H1 (cell line): ENCODE measurements at regions not wholly inside any gene's neighbourhood (a gene's known extent, or its start where the extent isn't known, plus 50 kb on each side); places are given as distances from the start of the nearest gene placed in this dataset.

ENCODE experiments used
- BACH1 ChIP-seq: IDR thresholded peaks from 2 replicates; pipeline ENCODE4 v1.6.1; 2012; ENCODE audit warnings: low read length, improper control_type of control experiment
- BCL11A ChIP-seq, 2 experiments: IDR thresholded peaks; one replicate each; pipeline ENCODE4 v1.6.1; 2011; ENCODE audit warnings: low read depth in 2 of 2, low read length in 2 of 2, mild to moderate bottlenecking in 2 of 2
- CEBPB ChIP-seq: IDR thresholded peaks from 2 replicates; pipeline ENCODE4 v1.6.1; 2012; ENCODE audit warnings: low read depth, low read length
- CHD1 ChIP-seq: IDR thresholded peaks from 2 replicates; pipeline ENCODE4 v1.6.1; 2012; ENCODE audit warnings: low read depth, low read length, improper control_type of control experiment
- CHD2 ChIP-seq: IDR thresholded peaks from 2 replicates; pipeline ENCODE4 v1.6.1; 2012; ENCODE audit warnings: low read length, improper control_type of control experiment
- CREB1 ChIP-seq: IDR thresholded peaks from 2 replicates; pipeline ENCODE4 v1.6.1; 2012; ENCODE audit warnings: inconsistent platforms
- EP300 ChIP-seq, 2 experiments: IDR thresholded peaks; 1 replicate in 1 of 2; 2 replicates in 1 of 2; pipeline ENCODE4 v1.6.1; 2011 to 2012; ENCODE audit warnings: low read depth in 2 of 2, low read length in 2 of 2, mild to moderate bottlenecking in 2 of 2, borderline replicate concordance in 1 of 2, inconsistent platforms in 1 of 2, moderate library complexity in 1 of 2
- EZH2 ChIP-seq: fragments of 200-600 bp; sonication (generic); IDR thresholded peaks from 2 replicates; pipeline ENCODE4 v1.7.1; 2012; ENCODE audit warnings: low read depth, mild to moderate bottlenecking, moderate library complexity, low read length, inconsistent platforms; ENCODE audit not compliant: severe bottlenecking
- HDAC2 ChIP-seq, 2 experiments: fragments of 300-600 bp in 1 of 2; sonication (generic) in 1 of 2; IDR thresholded peaks; 2 replicates each; pipeline ENCODE4 v1.6.1; 2011 to 2012; ENCODE audit warnings: low read depth in 2 of 2, low read length in 2 of 2, mild to moderate bottlenecking in 2 of 2, moderate library complexity in 2 of 2, borderline replicate concordance in 1 of 2, inconsistent platforms in 1 of 2
- KDM4A ChIP-seq: IDR thresholded peaks from one replicate; pipeline ENCODE4 v1.7.1; 2012; ENCODE audit warnings: low read depth, mild to moderate bottlenecking, moderate library complexity, low read length, inconsistent platforms; ENCODE audit not compliant: severe bottlenecking
- MAFK ChIP-seq: IDR thresholded peaks from 2 replicates; pipeline ENCODE4 v1.6.1; 2012; ENCODE audit warnings: low read depth, mild to moderate bottlenecking, improper control_type of control experiment, low read length
- NANOG ChIP-seq: IDR thresholded peaks from 2 replicates; pipeline ENCODE4 v1.6.1; 2011; ENCODE audit warnings: low read length, low read depth, mild to moderate bottlenecking, inconsistent platforms; ENCODE audit not compliant: insufficient read depth, poor library complexity, severe bottlenecking
- NRF1 ChIP-seq: IDR thresholded peaks from 2 replicates; pipeline ENCODE4 v1.6.1; 2011; ENCODE audit warnings: mild to moderate bottlenecking, low read depth, low read length, improper control_type of control experiment
- RBBP5 ChIP-seq: IDR thresholded peaks from 2 replicates; pipeline ENCODE4 v1.7.1; 2012; ENCODE audit warnings: low read depth, mild to moderate bottlenecking, inconsistent platforms, low read length, moderate library complexity, borderline replicate concordance
- RNF2 ChIP-seq: fragments of 200-900, 300-1000 bp; sonication (generic); IDR thresholded peaks from 2 replicates; pipeline ENCODE4 v1.7.1; 2016; ENCODE audit warnings: borderline replicate concordance, low read depth, mild to moderate bottlenecking, antibody characterized with exemption, low read length; ENCODE audit not compliant: poor library complexity, severe bottlenecking; ENCODE audit errors: missing control alignments
- SAP30 ChIP-seq: fragments of 300-600 bp; sonication (generic); IDR thresholded peaks from 2 replicates; pipeline ENCODE4 v1.7.1; 2012; ENCODE audit warnings: low read length, moderate library complexity, mild to moderate bottlenecking, inconsistent platforms; ENCODE audit not compliant: insufficient read depth, insufficient replicate concordance
- TBP ChIP-seq: IDR thresholded peaks from 2 replicates; pipeline ENCODE4 v1.6.1; 2011; ENCODE audit warnings: low read depth, low read length, improper control_type of control experiment
- TEAD4 ChIP-seq: IDR thresholded peaks from 2 replicates; pipeline ENCODE4 v1.6.1; 2012; ENCODE audit warnings: low read depth, low read length, inconsistent platforms, mixed read lengths
- YY1 ChIP-seq: IDR thresholded peaks from 2 replicates; pipeline ENCODE4 v1.6.1; 2011; ENCODE audit warnings: low read depth, mild to moderate bottlenecking, low read length
- ZNF274 ChIP-seq: IDR thresholded peaks from 2 replicates; pipeline ENCODE4 v1.7.0; 2012; ENCODE audit warnings: low read length, borderline replicate concordance; ENCODE audit errors: extremely low read depth
- TF ChIP-seq, protein P1 (sequence below): IDR thresholded peaks from 2 replicates; pipeline ENCODE4 v1.6.1; 2011; ENCODE audit warnings: low read depth, mild to moderate bottlenecking, low read length; ENCODE audit not compliant: insufficient read depth

DNA sequence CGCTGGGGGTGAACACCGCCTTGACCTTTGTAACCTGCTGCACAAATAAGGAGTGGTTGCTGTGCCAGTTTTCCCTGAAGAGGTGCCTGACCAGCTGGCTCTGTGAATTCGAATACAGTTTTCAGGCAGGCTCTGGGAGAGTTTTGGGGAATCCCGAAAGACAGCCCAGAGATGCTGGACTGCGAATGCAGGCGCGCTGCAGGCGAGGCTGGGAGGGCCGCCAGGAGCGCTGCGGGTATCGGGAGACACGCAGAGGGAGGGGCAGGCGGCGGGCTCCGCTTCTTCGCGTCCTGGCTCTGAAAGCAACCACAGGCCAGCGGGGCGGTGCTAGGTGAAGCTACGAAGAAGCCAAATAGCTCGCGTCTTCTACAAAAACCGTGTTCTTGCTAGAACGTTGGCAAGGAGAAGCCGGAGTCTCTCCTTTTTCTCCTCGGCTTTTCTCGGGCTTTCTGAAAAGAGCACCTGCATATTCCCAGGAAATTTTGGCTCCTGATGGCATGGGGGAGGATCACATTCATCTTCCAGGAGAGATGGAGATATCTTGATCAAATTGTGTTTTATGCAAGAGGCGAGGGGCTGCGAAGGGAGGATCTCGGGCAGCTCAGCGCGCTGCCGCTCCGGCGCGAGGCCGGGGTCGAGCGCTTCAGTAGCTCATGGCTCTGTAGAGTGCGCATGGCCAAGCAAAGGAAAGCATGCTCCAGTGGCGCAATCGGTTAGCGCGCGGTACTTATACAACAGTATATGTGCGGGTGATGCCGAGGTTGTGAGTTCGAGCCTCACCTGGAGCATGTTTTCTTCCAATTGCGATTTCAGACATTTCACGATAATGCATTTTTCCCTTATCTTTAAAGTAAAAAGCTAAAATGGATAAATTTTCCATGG, 158.1 kb upstream of the ZNF184 start (continued):
- TF ChIP-seq TBP, result peak; percentile 100
- no peak for TF ChIP-seq CHD2
- peak; percentile 98 for TF ChIP-seq CEBPB
- TF ChIP-seq RNF2, result no peak
- TF ChIP-seq ZNF274, result no peak
- TF ChIP-seq YY1, result 0 out of 2 replicates have a peak, but pooled peaks have one; percentile 5
- TF ChIP-seq, protein P1, sequence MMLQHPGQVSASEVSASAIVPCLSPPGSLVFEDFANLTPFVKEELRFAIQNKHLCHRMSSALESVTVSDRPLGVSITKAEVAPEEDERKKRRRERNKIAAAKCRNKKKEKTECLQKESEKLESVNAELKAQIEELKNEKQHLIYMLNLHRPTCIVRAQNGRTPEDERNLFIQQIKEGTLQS, result no peak
- peak; percentile 77 for TF ChIP-seq KDM4A
- TF ChIP-seq EZH2, result no peak
- TF ChIP-seq EP300 (IDR thresholded peaks at IDR 0.05; ENCODE audit: borderline replicate concordance in 1 of 2, low read depth in 2 of 2, low read length in 2 of 2), result no peak
- peak in 1 of 2 experiments; percentile 52; a peak in 1 of 4 replicates for TF ChIP-seq HDAC2 (IDR thresholded peaks at IDR 0.05; ENCODE audit: borderline replicate concordance in 1 of 2, low read depth in 2 of 2, low read length in 2 of 2)
- peak; percentile 62 for TF ChIP-seq CREB1
- peak; percentile 88 for TF ChIP-seq TEAD4
- TF ChIP-seq MAFK, result peak; percentile 86; the same call in 1 of the 2 replicates
- TF ChIP-seq BACH1, result no peak
- no peak for TF ChIP-seq SAP30
- TF ChIP-seq BCL11A (IDR thresholded peaks at IDR 0.05; ENCODE audit: low read depth in 2 of 2, low read length in 2 of 2), result no peak
- TF ChIP-seq RBBP5, result peak; percentile 100
- no peak for TF ChIP-seq NANOG
- peak; percentile 35; the same call in 1 of the 2 replicates for TF ChIP-seq NRF1
- no peak for TF ChIP-seq CHD1
